Fibroblast of lung (primary cell): ENCODE measurements at regions not wholly inside any gene's neighbourhood (a gene's known extent, or its start where the extent isn't known, plus 50 kb on each side); places are given as distances from the start of the nearest gene placed in this dataset.

ENCODE experiments used
- DNase-seq, 2 donors: peaks; one replicate each; pipeline versions ENCODE4 v3.0.0 to v3.0.0-alpha.2; 2010; ENCODE audit warnings: low read depth in 2 of 2
- H2AFZ ChIP-seq: 2 replicates; pipeline ENCODE4 v1.5.1; 2012; ENCODE audit warnings: low read length, control low read depth, inconsistent platforms
- H3K27ac ChIP-seq: 2 replicates; pipeline ENCODE4 v1.5.1; 2011; ENCODE audit warnings: low read length, control low read depth; ENCODE audit not compliant: insufficient read depth
- H3K27me3 ChIP-seq: 2 replicates; pipeline ENCODE4 v1.5.1; 2011; ENCODE audit warnings: mild to moderate bottlenecking, low read length; ENCODE audit not compliant: control insufficient read depth, insufficient read depth
- H3K36me3 ChIP-seq: 2 replicates; pipeline ENCODE4 v1.5.1; 2011; ENCODE audit warnings: low read length; ENCODE audit not compliant: control insufficient read depth, insufficient read depth
- H3K4me1 ChIP-seq: 2 replicates; pipeline ENCODE4 v1.5.1; 2011; ENCODE audit warnings: low read length; ENCODE audit not compliant: control insufficient read depth, insufficient read depth; ENCODE audit errors: extremely low read depth
- H3K4me2 ChIP-seq: 2 replicates; pipeline ENCODE4 v1.5.1; 2011; ENCODE audit warnings: low read length, control low read depth; ENCODE audit not compliant: insufficient read depth; ENCODE audit errors: extremely low read depth
- H3K4me3 ChIP-seq, 4 experiments: fragments of 200-600 bp in 1 of 4; sonication (generic) in 1 of 4; replicated peaks in 1 of 4; 2 replicates each; pipeline ENCODE4 v1.5.1; 2011 to 2016; ENCODE audit warnings: low read length in 4 of 4, low read depth in 3 of 4, mild to moderate bottlenecking in 3 of 4, control low read depth in 2 of 4, inconsistent platforms in 1 of 4, mixed read lengths in 1 of 4; ENCODE audit not compliant: insufficient read depth in 1 of 4; ENCODE audit errors: control extremely low read depth in 1 of 4
- H3K79me2 ChIP-seq: 2 replicates; pipeline ENCODE4 v1.5.1; 2012; ENCODE audit warnings: mild to moderate bottlenecking, low read length, inconsistent platforms; ENCODE audit not compliant: control insufficient read depth, insufficient read depth
- H3K9ac ChIP-seq: 2 replicates; pipeline ENCODE4 v1.5.1; 2011; ENCODE audit warnings: mild to moderate bottlenecking, low read length, control low read depth; ENCODE audit not compliant: insufficient read depth
- H3K9me3 ChIP-seq: 2 replicates; pipeline ENCODE4 v1.5.1; 2012; ENCODE audit warnings: low read depth, low read length; ENCODE audit not compliant: control insufficient read depth, insufficient read depth
- H4K20me1 ChIP-seq: 2 replicates; pipeline ENCODE4 v1.5.1; 2011; ENCODE audit warnings: low read length; ENCODE audit not compliant: control insufficient read depth, insufficient read depth; ENCODE audit errors: extremely low read depth
- CTCF ChIP-seq, 2 donors: IDR thresholded peaks in 1 of 2; conservative IDR thresholded peaks in 1 of 2; 1 replicate in 1 of 2; 2 replicates in 1 of 2; pipeline ENCODE4 v1.5.1; 2011 to 2012; ENCODE audit warnings: low read length in 2 of 2, control low read depth in 1 of 2, inconsistent platforms in 1 of 2, low read depth in 1 of 2, mild to moderate bottlenecking in 1 of 2
- EZH2 ChIP-seq: IDR thresholded peaks from 2 replicates; pipeline ENCODE4 v1.5.1; 2012; ENCODE audit warnings: low read length, control low read depth, mild to moderate bottlenecking; ENCODE audit errors: missing control alignments

- TF ChIP-seq CTCF (conservative IDR thresholded peaks at IDR 0.05 in 1 of 2, IDR thresholded peaks at IDR 0.05 in 1 of 2; ENCODE audit: low read depth in 1 of 2, low read length in 2 of 2) (no peak), EZH2 (no peak)
- no peaks in the 10 kb centered on the region for H3K79me2 ChIP-seq
Measured at GRCh38 chr10:128776673-128777252, 650.5 kb upstream of the MKI67 start.

GRCh38 chr10:128777342-128777741, 651.1 kb upstream of the MKI67 start:
- no peak overlapping the region for H3K4me3 ChIP-seq
- H3K4me2 ChIP-seq = no peak overlapping the region
- H3K4me1 ChIP-seq = no peaks in the 10 kb centered on the region
- no peak overlapping the region for H3K27ac ChIP-seq
- no peaks in the 10 kb centered on the region for H3K27me3 ChIP-seq
- no peaks in the 10 kb centered on the region for H3K36me3 ChIP-seq
- H4K20me1 ChIP-seq = no peaks in the 10 kb centered on the region
- H3K79me2 ChIP-seq = no peaks in the 10 kb centered on the region
- no peaks in the 10 kb centered on the region for H3K9me3 ChIP-seq
- TF ChIP-seq CTCF (conservative IDR thresholded peaks at IDR 0.05 in 1 of 2, IDR thresholded peaks at IDR 0.05 in 1 of 2; ENCODE audit: low read depth in 1 of 2, low read length in 2 of 2) (no peak), EZH2 (no peak)
- DNase-seq = no peak
- no peak overlapping the region for H3K9ac ChIP-seq
- H2AFZ ChIP-seq = no peak overlapping the region

More at GRCh38 chr10:128776673-128777252, 650.5 kb upstream of the MKI67 start:
- Histone ChIP-seq H3K27ac (no peak overlapping the region), H3K4me3 (no peak overlapping the region), H2AFZ (no peak overlapping the region), H3K27me3 (no peaks in the 10 kb centered on the region), H3K4me2 (no peak overlapping the region), H3K36me3 (no peaks in the 10 kb centered on the region), H3K9ac (no peak overlapping the region), H3K9me3 (no peaks in the 10 kb centered on the region), H3K4me1 (no peaks in the 10 kb centered on the region), H4K20me1 (no peaks in the 10 kb centered on the region)
- no peak for DNase-seq

- no peaks in the 10 kb centered on the region for H3K4me1 ChIP-seq
Measured at GRCh38 chr10:128779416-128779815, 653.2 kb upstream of the MKI67 start.

More at GRCh38 chr10:128779416-128779815, 653.2 kb upstream of the MKI67 start:
- Histone ChIP-seq H3K27me3 (no peaks in the 10 kb centered on the region), H3K79me2 (no peaks in the 10 kb centered on the region), H3K27ac (no peak overlapping the region), H2AFZ (no peak overlapping the region), H3K9me3 (no peaks in the 10 kb centered on the region), H3K4me3 (no peak overlapping the region), H4K20me1 (no peaks in the 10 kb centered on the region), H3K4me2 (no peak overlapping the region), H3K36me3 (no peaks in the 10 kb centered on the region), H3K9ac (no peak overlapping the region)
- no peak for DNase-seq
- TF ChIP-seq CTCF (conservative IDR thresholded peaks at IDR 0.05 in 1 of 2, IDR thresholded peaks at IDR 0.05 in 1 of 2; ENCODE audit: low read depth in 1 of 2, low read length in 2 of 2) (no peak), EZH2 (no peak)
